KMS-11 (cell line): ENCODE measurements at regions not wholly inside any gene's neighbourhood (a gene's known extent, or its start where the extent isn't known, plus 50 kb on each side); places are given as distances from the start of the nearest gene placed in this dataset.

Experiments used
- H2AFZ ChIP-seq: fragments of 200-600 bp; sonication (generic); 2 replicates; pipeline ENCODE4 v1.6.1; 2016; ENCODE audit warnings: antibody characterized with exemption, mixed run types, low read depth
- H3K27ac ChIP-seq: fragments of 200-600 bp; sonication (generic); 2 replicates; pipeline ENCODE4 v1.6.1; 2016; ENCODE audit warnings: mild to moderate bottlenecking, mixed run types
- H3K27me3 ChIP-seq: fragments of 200-600 bp; sonication (generic); 2 replicates; pipeline ENCODE4 v1.6.1; 2017; ENCODE audit warnings: mild to moderate bottlenecking, low read depth, mixed run types, moderate library complexity; ENCODE audit not compliant: insufficient read depth
- H3K36me3 ChIP-seq: fragments of 200-600 bp; sonication (generic); 2 replicates; pipeline ENCODE4 v1.6.1; 2017; ENCODE audit warnings: mild to moderate bottlenecking, mixed run types; ENCODE audit not compliant: insufficient read depth
- H3K4me1 ChIP-seq: fragments of 200-600 bp; sonication (generic); 2 replicates; pipeline ENCODE4 v1.6.1; 2016; ENCODE audit warnings: mild to moderate bottlenecking, low read depth, mixed run types; ENCODE audit not compliant: poor library complexity, severe bottlenecking
- H3K4me2 ChIP-seq: fragments of 200-600 bp; sonication (generic); 2 replicates; pipeline ENCODE4 v1.7.0; 2016; ENCODE audit warnings: mild to moderate bottlenecking, mixed run types
- H3K4me3 ChIP-seq: fragments of 200-600 bp; sonication (generic); IDR thresholded peaks from 2 replicates; pipeline ENCODE4 v1.6.1; 2017; ENCODE audit warnings: low read depth, low read length, mixed read lengths; ENCODE audit not compliant: insufficient read depth
- H3K79me2 ChIP-seq: fragments of 200-600 bp; sonication (generic); 2 replicates; pipeline ENCODE4 v1.6.1; 2016; ENCODE audit warnings: low read depth, mixed run types; ENCODE audit not compliant: insufficient read depth
- H3K9ac ChIP-seq: fragments of 200-600 bp; sonication (generic); 2 replicates; pipeline ENCODE4 v1.6.1; 2016; ENCODE audit warnings: mild to moderate bottlenecking, mixed run types
- H4K20me1 ChIP-seq: fragments of 200-600 bp; sonication (generic); 2 replicates; pipeline ENCODE4 v1.6.1; 2016; ENCODE audit warnings: mild to moderate bottlenecking, mixed run types; ENCODE audit not compliant: insufficient read depth
- CTCF ChIP-seq: fragments of 200-600 bp; sonication (generic); conservative IDR thresholded peaks from 2 replicates; pipeline ENCODE4 v1.6.1; 2017; ENCODE audit warnings: low read depth, mild to moderate bottlenecking, antibody characterized with exemption, low read length, moderate library complexity, mixed read lengths

DNA sequence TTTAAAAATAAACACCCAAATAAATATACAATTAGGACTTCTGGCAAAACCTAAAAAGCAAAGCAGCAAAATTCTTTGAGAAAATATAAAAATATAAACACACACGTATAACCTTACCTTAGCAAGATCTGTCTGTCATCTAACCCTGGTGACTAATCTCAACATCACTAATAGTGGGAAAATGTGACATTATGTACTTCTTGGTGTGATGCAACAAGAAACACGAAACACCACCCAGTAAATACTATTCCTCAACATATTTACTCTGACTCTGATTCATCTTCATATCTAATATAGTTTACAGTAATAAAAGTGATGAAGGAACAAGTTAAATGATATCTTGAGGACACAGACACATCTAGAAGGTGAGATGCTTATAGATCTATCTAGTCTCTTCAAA, 332.6 kb upstream of the MANEA start:
- no peak overlapping the region for H3K9ac ChIP-seq
- no peak overlapping the region for H3K4me3 ChIP-seq
- H4K20me1 ChIP-seq: no peaks in the 10 kb centered on the region
- no peaks in the 10 kb centered on the region for H3K79me2 ChIP-seq
- H3K4me1 ChIP-seq: peaks cover 4% of the 10 kb centered on the region
- no peak overlapping the region for H2AFZ ChIP-seq
- H3K27ac ChIP-seq: no peak overlapping the region
- H3K36me3 ChIP-seq: no peaks in the 10 kb centered on the region
- H3K27me3 ChIP-seq: no peaks in the 10 kb centered on the region
- H3K4me2 ChIP-seq: no peak overlapping the region
- no peak for TF ChIP-seq CTCF

DNA sequence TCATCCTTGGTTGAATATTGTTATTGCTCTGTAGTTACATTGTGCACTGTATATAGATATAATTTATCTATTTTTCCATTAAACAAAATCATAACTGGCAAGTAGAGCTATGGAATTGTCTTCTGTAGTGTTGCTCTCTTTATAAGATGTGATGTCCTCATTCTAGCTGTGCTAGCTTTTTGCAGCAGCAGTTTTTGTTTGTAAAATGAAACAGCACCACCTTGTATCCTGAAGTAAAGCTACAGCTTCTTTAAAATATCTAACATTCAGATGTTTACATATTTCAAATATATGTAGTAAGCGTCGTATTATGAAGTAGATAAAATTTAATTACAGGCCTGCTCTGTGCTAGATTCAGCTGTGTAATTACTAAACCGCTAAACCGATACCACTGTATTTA, 328.8 kb upstream of the MANEA start:
- H3K27ac ChIP-seq: no peak overlapping the region
- H2AFZ ChIP-seq: no peak overlapping the region
- no peak overlapping the region for H3K4me2 ChIP-seq
- H4K20me1 ChIP-seq: no peaks in the 10 kb centered on the region
- no peaks in the 10 kb centered on the region for H3K79me2 ChIP-seq
- no peak for TF ChIP-seq CTCF
- no peaks in the 10 kb centered on the region for H3K36me3 ChIP-seq
- no peak overlapping the region for H3K4me3 ChIP-seq
- H3K9ac ChIP-seq: no peak overlapping the region
- H3K4me1 ChIP-seq: peaks cover 4% of the 10 kb centered on the region
- no peaks in the 10 kb centered on the region for H3K27me3 ChIP-seq

DNA sequence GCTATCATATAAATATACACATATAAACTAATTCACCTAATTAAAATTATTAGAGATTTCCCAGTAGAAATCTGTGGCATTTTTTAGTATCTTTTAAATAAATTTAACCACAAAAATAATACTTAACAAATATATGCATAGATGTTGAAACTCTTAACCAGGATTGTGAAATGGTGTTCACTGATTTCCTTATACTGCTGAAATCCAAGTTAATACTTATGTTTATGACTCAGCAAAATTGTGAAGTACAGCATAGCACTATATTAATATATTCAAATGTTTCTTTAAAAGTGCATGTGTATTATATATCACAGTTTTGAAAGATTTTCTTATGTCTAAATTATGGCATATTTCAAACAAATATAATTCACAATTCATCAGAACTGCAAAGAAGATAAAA, 328.2 kb upstream of the MANEA start:
- no peak for TF ChIP-seq CTCF
- Histone ChIP-seq H2AFZ (no peak overlapping the region), H3K27ac (no peak overlapping the region), H3K9ac (no peak overlapping the region), H4K20me1 (no peaks in the 10 kb centered on the region), H3K4me2 (no peak overlapping the region), H3K79me2 (no peaks in the 10 kb centered on the region), H3K4me1 (peaks cover 4% of the 10 kb centered on the region), H3K36me3 (no peaks in the 10 kb centered on the region), H3K27me3 (no peaks in the 10 kb centered on the region), H3K4me3 (no peak overlapping the region)

DNA sequence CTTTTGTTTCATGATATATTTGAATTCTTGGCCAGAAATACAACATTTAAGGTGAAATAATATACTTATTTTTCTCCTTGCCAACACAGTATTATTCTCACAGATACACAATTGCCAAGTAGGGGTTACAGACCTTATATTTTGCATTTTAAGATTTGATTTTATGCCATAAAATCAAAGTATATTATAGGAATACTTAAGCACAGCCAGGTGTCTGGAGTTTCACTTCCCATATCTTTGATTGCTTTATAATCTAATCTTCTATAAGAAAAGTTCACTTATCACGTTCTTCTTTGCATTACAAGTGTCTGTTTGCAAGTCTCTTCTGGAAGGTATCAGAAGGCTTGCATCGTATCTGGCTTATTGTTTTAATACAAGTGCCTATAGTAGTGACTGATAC, 327.7 kb upstream of the MANEA start:
- H3K4me3 ChIP-seq: no peak overlapping the region
- H3K79me2 ChIP-seq: no peaks in the 10 kb centered on the region
- no peak for TF ChIP-seq CTCF
- no peaks in the 10 kb centered on the region for H4K20me1 ChIP-seq
- H3K27me3 ChIP-seq: no peaks in the 10 kb centered on the region
- H3K36me3 ChIP-seq: no peaks in the 10 kb centered on the region
- no peak overlapping the region for H2AFZ ChIP-seq
- H3K27ac ChIP-seq: no peak overlapping the region
- H3K4me2 ChIP-seq: no peak overlapping the region
- no peak overlapping the region for H3K9ac ChIP-seq
- peaks cover 4% of the 10 kb centered on the region for H3K4me1 ChIP-seq

DNA sequence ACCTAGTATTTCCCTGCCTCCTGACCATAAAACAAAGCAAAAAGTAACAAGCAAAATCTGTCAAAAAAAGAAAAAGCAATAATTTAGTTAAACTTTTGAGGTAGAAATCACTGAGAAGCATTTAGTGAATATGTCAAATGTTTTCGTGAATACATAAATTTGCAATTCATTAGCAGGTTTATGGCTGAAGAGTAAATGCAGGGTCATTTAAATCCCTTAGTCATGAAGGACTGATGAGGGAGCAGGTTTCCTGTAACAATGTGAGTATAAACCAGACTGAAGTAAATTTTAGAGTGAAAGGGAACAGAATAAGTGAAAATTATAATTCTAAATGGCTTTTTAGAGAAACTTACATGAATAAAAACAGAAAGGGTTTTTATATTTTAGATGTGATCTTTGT, 313.5 kb upstream of the MANEA start:
- no peak for TF ChIP-seq CTCF
- H3K4me2 ChIP-seq: no peak overlapping the region
- H3K4me1 ChIP-seq: no peaks in the 10 kb centered on the region
- no peak overlapping the region for H2AFZ ChIP-seq
- no peak overlapping the region for H3K9ac ChIP-seq
- no peaks in the 10 kb centered on the region for H4K20me1 ChIP-seq
- no peak overlapping the region for H3K27ac ChIP-seq
- H3K27me3 ChIP-seq: no peaks in the 10 kb centered on the region
- no peaks in the 10 kb centered on the region for H3K36me3 ChIP-seq
- H3K79me2 ChIP-seq: no peaks in the 10 kb centered on the region
- no peak overlapping the region for H3K4me3 ChIP-seq
